ENCODE measurements at regions not wholly inside any gene's neighbourhood (a gene's known extent, or its start where the extent isn't known, plus 50 kb on each side); places are given as distances from the start of the nearest gene placed in this dataset.
A peak's percentile ranks its signal among the peaks of the same experiment; 100 is the strongest.
"Not testable (repeated sequence)": the region's sequence is repeated elsewhere in the genome, so short reads cannot be mapped to it uniquely, and the experiment has no call there.

- DNase-seq (ENCODE audit: low read depth), result no peak
Measured at GRCh38 chr10:78456649-78457400, 423.2 kb downstream of the RPS24 start.

GRCh38 chr10:78457804-78458482 is 424.3 kb downstream of the RPS24 start:
- DNase-seq (ENCODE audit: low read depth), result peak; percentile 86

- DNase-seq (ENCODE audit: low read depth), result peak; percentile 83
Measured at GRCh38 chr10:78458983-78459638, 425.4 kb downstream of the RPS24 start.

GRCh38 chr10:78459639-78460037 is 426.0 kb downstream of the RPS24 start:
- DNase-seq (ENCODE audit: low read depth), result no peak

- no peak for DNase-seq (ENCODE audit: low read depth)
Measured at GRCh38 chr10:78460204-78460603, 426.5 kb downstream of the RPS24 start.

GRCh38 chr10:78461333-78461732 is 427.7 kb downstream of the RPS24 start:
- DNase-seq (ENCODE audit: low read depth), result no peak

- DNase-seq (ENCODE audit: low read depth), result no peak
Measured at GRCh38 chr10:78462176-78462575, 428.5 kb downstream of the RPS24 start.

GRCh38 chr10:78462726-78463228 is 429.1 kb downstream of the RPS24 start:
- no peak for DNase-seq (ENCODE audit: low read depth)

- DNase-seq (ENCODE audit: low read depth), result no peak
Measured at GRCh38 chr10:78464118-78464855, 430.6 kb downstream of the RPS24 start.

GRCh38 chr10:78464856-78465267 is 431.2 kb downstream of the RPS24 start:
- no peak for DNase-seq (ENCODE audit: low read depth)

GRCh38 chr10:78465431-78465830 is 431.8 kb downstream of the RPS24 start:
- DNase-seq (ENCODE audit: low read depth), result no peak

- no peak for DNase-seq (ENCODE audit: low read depth)
Measured at GRCh38 chr10:78467496-78468106, 433.9 kb downstream of the RPS24 start.

- not testable (repeated sequence) for DNase-seq (ENCODE audit: low read depth)
Measured at GRCh38 chr10:78468731-78469130, 435.1 kb downstream of the RPS24 start.

GRCh38 chr10:78470267-78471103 is 436.8 kb downstream of the RPS24 start:
- peak; percentile 91 for DNase-seq (ENCODE audit: low read depth)

- DNase-seq (ENCODE audit: low read depth), result no peak
Measured at GRCh38 chr10:78471326-78471722, 437.7 kb downstream of the RPS24 start.

GRCh38 chr10:78471723-78472550 is 438.3 kb downstream of the RPS24 start:
- no peak for DNase-seq (ENCODE audit: low read depth)

GRCh38 chr10:78472551-78472890 is 438.9 kb downstream of the RPS24 start:
- DNase-seq (ENCODE audit: low read depth), result no peak

GRCh38 chr10:78473006-78473405 is 439.3 kb downstream of the RPS24 start:
- DNase-seq (ENCODE audit: low read depth), result no peak

GRCh38 chr10:78474743-78475142 is 441.1 kb downstream of the RPS24 start:
- DNase-seq (ENCODE audit: low read depth), result no peak

- DNase-seq (ENCODE audit: low read depth), result no peak
Measured at GRCh38 chr10:78475437-78475836, 441.8 kb downstream of the RPS24 start.

Measured in Daoy (cell line).